SK-N-SH (cell line): ENCODE measurements at regions not wholly inside any gene's neighbourhood (a gene's known extent, or its start where the extent isn't known, plus 50 kb on each side); places are given as distances from the start of the nearest gene placed in this dataset.

ENCODE experiments used
- CTCF ChIA-PET: fragments of 300-600, 350-600 bp; formaldehyde crosslinking; extraction: SDS; loops from one replicate; lab custom pipeline; 2021; lab: Yijun Ruan, JAX
- POLR2A ChIA-PET: fragments of 350-600 bp; sonication (Branson Sonifier 250); formaldehyde crosslinking; extraction: SDS; loops from one replicate; lab custom pipeline; 2020; ENCODE audit warnings: antibody characterized with exemption, inconsistent platforms; lab: Yijun Ruan, JAX
- DNase-seq: peaks from one replicate; pipeline ENCODE4 v3.0.0; 2012
- H2AFZ ChIP-seq: fragments of 200-600 bp; sonication (generic); 2 replicates; pipeline ENCODE4 v1.8.1; 2016; ENCODE audit warnings: antibody characterized with exemption, mild to moderate bottlenecking, low read depth
- H3F3A ChIP-seq: fragments of 200-600 bp; sonication (generic); replicated peaks from 2 replicates; pipeline ENCODE3; 2016; ENCODE audit warnings: antibody characterized with exemption, mild to moderate bottlenecking; ENCODE audit not compliant: insufficient read depth
- H3K27ac ChIP-seq, 2 experiments: fragments of 200-500 bp in 1 of 2; fragments of 200-600 bp in 1 of 2; sonication (Bioruptor generic) in 1 of 2; sonication (generic), shearing (Covaris generic) in 1 of 2; 2 replicates each; pipeline versions ENCODE4 v1.5.1 to v1.6.1; 2014 to 2016; ENCODE audit warnings: low read depth in 2 of 2, inconsistent platforms in 1 of 2, low read length in 1 of 2, mild to moderate bottlenecking in 1 of 2, mixed read lengths in 1 of 2
- H3K27me3 ChIP-seq: fragments of 200-600 bp; sonication (generic), shearing (Covaris generic); 2 replicates; pipeline ENCODE4 v1.6.1; 2016; ENCODE audit warnings: mixed run types; ENCODE audit not compliant: insufficient read depth
- H3K36me3 ChIP-seq, 2 experiments: fragments of 200-500 bp in 1 of 2; fragments of 200-600 bp in 1 of 2; sonication (Bioruptor generic) in 1 of 2; sonication (generic) in 1 of 2; replicated peaks in 1 of 2; 2 replicates each; pipeline versions ENCODE3 to v1.5.1; 2014 to 2016; ENCODE audit warnings: low read length in 1 of 2, mild to moderate bottlenecking in 1 of 2; ENCODE audit not compliant: insufficient read depth in 2 of 2, control insufficient read depth in 1 of 2
- H3K4me1 ChIP-seq, 2 experiments: fragments of 200-500 bp in 1 of 2; fragments of 200-600 bp in 1 of 2; sonication (Bioruptor generic) in 1 of 2; sonication (generic), shearing (Covaris generic) in 1 of 2; 2 replicates each; pipeline versions ENCODE4 v1.5.1 to v1.6.1; 2014 to 2016; ENCODE audit warnings: low read depth in 1 of 2, low read length in 1 of 2, mixed run types in 1 of 2; ENCODE audit not compliant: insufficient read depth in 2 of 2, control insufficient read depth in 1 of 2
- H3K4me2 ChIP-seq: fragments of 200-600 bp; sonication (generic), shearing (Covaris generic); 2 replicates; pipeline ENCODE4 v1.6.1; 2017; ENCODE audit warnings: mixed run types
- H3K4me3 ChIP-seq, 2 experiments: fragments of 200-500 bp in 1 of 2; fragments of 200-600 bp in 1 of 2; sonication (Bioruptor generic) in 1 of 2; sonication (generic), shearing (Covaris generic) in 1 of 2; 2 replicates each; pipeline versions ENCODE4 v1.5.1 to v1.8.1; 2014 to 2016; ENCODE audit warnings: low read depth in 2 of 2, inconsistent platforms in 1 of 2, low read length in 1 of 2, mild to moderate bottlenecking in 1 of 2, mixed read lengths in 1 of 2, moderate library complexity in 1 of 2
- H3K79me2 ChIP-seq: fragments of 200-600 bp; sonication (generic); 2 replicates; pipeline ENCODE4 v1.8.1; 2017; ENCODE audit warnings: mild to moderate bottlenecking; ENCODE audit not compliant: insufficient read depth
- H3K9ac ChIP-seq: fragments of 200-600 bp; sonication (generic); 2 replicates; pipeline ENCODE4 v1.6.1; 2017; ENCODE audit warnings: mixed run types
- H3K9me2 ChIP-seq: fragments of 200-600 bp; sonication (generic); 2 replicates; pipeline ENCODE4 v1.6.1; 2017; ENCODE audit warnings: mixed run types
- H3K9me3 ChIP-seq: fragments of 200-600 bp; sonication (generic); 2 replicates; pipeline ENCODE4 v1.6.1; 2017; ENCODE audit warnings: mixed run types, mild to moderate bottlenecking, moderate library complexity
- H4K20me1 ChIP-seq: fragments of 200-600 bp; sonication (generic); 2 replicates; pipeline ENCODE4 v1.6.1; 2017; ENCODE audit warnings: mild to moderate bottlenecking, mixed run types; ENCODE audit not compliant: insufficient read depth
- ELF1 ChIP-seq: IDR thresholded peaks from 2 replicates; pipeline ENCODE4 v1.4.0; 2012
- EP300 ChIP-seq, 2 experiments: IDR thresholded peaks; 2 replicates each; pipeline versions ENCODE4 v1.4.0 to v1.6.1; 2012; ENCODE audit warnings: borderline replicate concordance in 1 of 2, low read depth in 1 of 2, low read length in 1 of 2
- EZH2phosphoT487 ChIP-seq: fragments of 200-600 bp; sonication (generic); IDR thresholded peaks from 2 replicates; pipeline ENCODE4 v1.6.1; 2017; ENCODE audit warnings: low read depth, mixed run types, mild to moderate bottlenecking, antibody characterized with exemption, moderate library complexity, borderline replicate concordance
- GATA2 ChIP-seq: sonication (generic); formaldehyde crosslinking; IDR thresholded peaks from 2 replicates; pipeline ENCODE4 v1.5.0; 2020; ENCODE audit warnings: mild to moderate bottlenecking, missing genetic modification reagents
- JUND ChIP-seq: IDR thresholded peaks from 2 replicates; pipeline ENCODE4 v1.4.0; 2012
- MXI1 ChIP-seq: IDR thresholded peaks from 2 replicates; pipeline ENCODE4 v1.6.1; 2012; ENCODE audit warnings: mild to moderate bottlenecking, low read depth, low read length, improper control_type of control experiment
- NFIC ChIP-seq: IDR thresholded peaks from 2 replicates; pipeline ENCODE4 v1.4.0; 2012; ENCODE audit warnings: borderline replicate concordance
- NRF1 ChIP-seq: IDR thresholded peaks from 2 replicates; pipeline ENCODE4 v1.6.1; 2012; ENCODE audit warnings: low read depth, mild to moderate bottlenecking, low read length
- REST ChIP-seq: IDR thresholded peaks from 2 replicates; pipeline ENCODE4 v1.6.1; 2012; ENCODE audit warnings: mild to moderate bottlenecking, low read depth, low read length, moderate library complexity
- RXRA ChIP-seq: IDR thresholded peaks from 2 replicates; pipeline ENCODE4 v1.4.0; 2012; ENCODE audit warnings: low read depth, mild to moderate bottlenecking, borderline replicate concordance
- SMC3 ChIP-seq: IDR thresholded peaks from 2 replicates; pipeline ENCODE4 v1.6.1; 2012; ENCODE audit warnings: low read depth, low read length, improper control_type of control experiment
- TAF1 ChIP-seq: IDR thresholded peaks from 2 replicates; pipeline ENCODE4 v1.6.1; 2012; ENCODE audit warnings: low read depth, mild to moderate bottlenecking, low read length, moderate library complexity, borderline replicate concordance
- USF1 ChIP-seq: IDR thresholded peaks from 2 replicates; pipeline ENCODE4 v1.4.0; 2012; ENCODE audit warnings: low read depth, borderline replicate concordance
- YY1 ChIP-seq: IDR thresholded peaks from 2 replicates; pipeline ENCODE4 v1.4.0; 2012; ENCODE audit warnings: low read depth, mild to moderate bottlenecking
- WGBS: methylation state at CpG from one replicate; pipeline ENCODE4 v1.1.6; 2017; ENCODE audit warnings: low lambda C conversion rate; 5-methylcytosine and 5-hydroxymethylcytosine counted together
- TF ChIP-seq, protein P1 (sequence below): fragments of 200-600 bp; sonication (generic); IDR thresholded peaks from 2 replicates; pipeline ENCODE4 v1.6.1; 2017; ENCODE audit warnings: antibody characterized with exemption, mild to moderate bottlenecking, moderate library complexity
- TF ChIP-seq, protein P2 (sequence below): fragments of 150-350 bp; IDR thresholded peaks from 2 replicates; pipeline ENCODE4 v1.6.1; 2017; ENCODE audit warnings: antibody characterized with exemption, low read length, low read depth, borderline replicate concordance

GRCh38 chr7:118531566-118531965 is 307.1 kb downstream of the ANKRD7 start:
- DNase-seq = no peak
- H3K9me3 ChIP-seq = no peaks in the 10 kb centered on the region
- H4K20me1 ChIP-seq = no peaks in the 10 kb centered on the region
- H3K9ac ChIP-seq = no peak overlapping the region
- no peaks in the 10 kb centered on the region for H3F3A ChIP-seq
- no peak overlapping the region for H3K4me3 ChIP-seq
- no peaks in the 10 kb centered on the region for H3K27me3 ChIP-seq
- no peak overlapping the region for H3K4me2 ChIP-seq
- H3K79me2 ChIP-seq = no peaks in the 10 kb centered on the region
- H3K27ac ChIP-seq = 0 out of 4 replicates have a peak overlapping the region, but pooled peaks of 1 of the 2 experiments have one; percentile 5
- ChIA-PET POLR2A (no interaction called here), CTCF (interaction anchor here (0.6 to 0.9 kb wide), 2 partner anchors 14 to 194 kb away, joined by 3 read pairs; no protein-coding TSS in a partner anchor)
- H3K4me1 ChIP-seq = no peaks in the 10 kb centered on the region
- no peaks in the 10 kb centered on the region for H3K36me3 ChIP-seq
- no peaks in the 10 kb centered on the region for H3K9me2 ChIP-seq
- TF ChIP-seq TAF1 (no peak), JUND (no peak), NRF1 (no peak), YY1 (no peak), USF1 (no peak), ELF1 (no peak), GATA2 (CRISPR knock-in tag) (no peak), MXI1 (no peak)
- TF ChIP-seq, protein P1, sequence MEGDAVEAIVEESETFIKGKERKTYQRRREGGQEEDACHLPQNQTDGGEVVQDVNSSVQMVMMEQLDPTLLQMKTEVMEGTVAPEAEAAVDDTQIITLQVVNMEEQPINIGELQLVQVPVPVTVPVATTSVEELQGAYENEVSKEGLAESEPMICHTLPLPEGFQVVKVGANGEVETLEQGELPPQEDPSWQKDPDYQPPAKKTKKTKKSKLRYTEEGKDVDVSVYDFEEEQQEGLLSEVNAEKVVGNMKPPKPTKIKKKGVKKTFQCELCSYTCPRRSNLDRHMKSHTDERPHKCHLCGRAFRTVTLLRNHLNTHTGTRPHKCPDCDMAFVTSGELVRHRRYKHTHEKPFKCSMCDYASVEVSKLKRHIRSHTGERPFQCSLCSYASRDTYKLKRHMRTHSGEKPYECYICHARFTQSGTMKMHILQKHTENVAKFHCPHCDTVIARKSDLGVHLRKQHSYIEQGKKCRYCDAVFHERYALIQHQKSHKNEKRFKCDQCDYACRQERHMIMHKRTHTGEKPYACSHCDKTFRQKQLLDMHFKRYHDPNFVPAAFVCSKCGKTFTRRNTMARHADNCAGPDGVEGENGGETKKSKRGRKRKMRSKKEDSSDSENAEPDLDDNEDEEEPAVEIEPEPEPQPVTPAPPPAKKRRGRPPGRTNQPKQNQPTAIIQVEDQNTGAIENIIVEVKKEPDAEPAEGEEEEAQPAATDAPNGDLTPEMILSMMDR = no peak
- H2AFZ ChIP-seq = no peak overlapping the region

DNA sequence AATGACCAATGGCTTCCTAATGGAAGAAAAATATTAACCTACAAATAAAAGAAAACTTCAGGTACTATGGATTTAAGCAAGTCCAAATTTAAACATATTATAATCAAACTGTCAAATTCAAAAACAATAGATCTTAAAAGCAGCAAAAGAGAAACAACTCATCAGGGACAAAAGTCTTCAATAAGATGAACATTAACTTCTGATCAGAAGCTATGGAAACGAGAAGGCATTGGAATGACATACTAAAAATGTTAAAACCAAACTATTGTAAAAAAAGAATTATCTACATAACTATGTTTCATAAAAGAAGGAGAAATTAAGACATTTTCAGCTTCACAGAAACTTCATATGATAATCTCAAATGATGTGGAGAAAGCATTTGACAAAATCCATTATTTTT is 334.7 kb downstream of the ANKRD7 start:
- WGBS = 4% methylated on average over 1 of the region's 1 CpG
- ChIA-PET CTCF (no interaction called here), POLR2A (no interaction called here)
- Histone ChIP-seq H4K20me1 (no peaks in the 10 kb centered on the region), H3K4me2 (no peak overlapping the region), H2AFZ (no peak overlapping the region), H3K9ac (no peak overlapping the region), H3F3A (no peaks in the 10 kb centered on the region), H3K4me1 (no peaks in the 10 kb centered on the region), H3K9me2 (no peaks in the 10 kb centered on the region), H3K79me2 (no peaks in the 10 kb centered on the region), H3K27me3 (no peaks in the 10 kb centered on the region), H3K27ac (no peak overlapping the region), H3K36me3 (no peaks in the 10 kb centered on the region), H3K9me3 (peaks cover 23% of the 10 kb centered on the region), H3K4me3 (no peak overlapping the region)
- TF ChIP-seq TAF1 (no peak), ELF1 (no peak), NFIC (no peak)
- DNase-seq = no peak

DNA sequence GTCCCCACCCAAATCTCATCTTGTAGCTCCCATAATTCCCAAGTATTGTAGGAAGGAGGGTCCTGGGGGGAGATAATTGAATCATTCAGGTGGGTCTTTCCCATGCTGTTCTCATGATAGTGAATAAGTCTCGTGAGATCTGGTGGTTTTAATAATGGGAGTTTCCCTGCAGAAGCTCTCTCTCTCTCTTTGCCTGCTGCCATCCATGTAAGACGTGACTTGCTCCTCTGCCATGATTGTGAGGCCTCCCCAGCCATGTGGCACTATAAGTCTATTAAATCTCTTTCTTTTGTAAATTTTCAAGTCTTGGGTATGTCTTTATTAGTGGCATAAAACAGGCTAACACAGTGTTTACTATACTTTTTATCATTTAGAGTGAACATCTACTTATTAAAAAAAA is 338.8 kb downstream of the ANKRD7 start:
- H2AFZ ChIP-seq = no peak overlapping the region
- H3K79me2 ChIP-seq = no peaks in the 10 kb centered on the region
- H3K4me3 ChIP-seq = no peak overlapping the region
- DNase-seq = no peak
- CTCF ChIA-PET = no interaction called here
- H3K4me1 ChIP-seq = no peaks in the 10 kb centered on the region
- H3F3A ChIP-seq = no peaks in the 10 kb centered on the region
- H3K4me2 ChIP-seq = no peak overlapping the region
- WGBS = 21% methylated on average over 2 of the region's 2 CpGs
- POLR2A ChIA-PET = no interaction called here
- H3K27me3 ChIP-seq = no peaks in the 10 kb centered on the region
- no peaks in the 10 kb centered on the region for H4K20me1 ChIP-seq
- no peaks in the 10 kb centered on the region for H3K36me3 ChIP-seq
- no peak overlapping the region for H3K27ac ChIP-seq
- no peak overlapping the region for H3K9ac ChIP-seq
- peaks cover 18% of the 10 kb centered on the region for H3K9me3 ChIP-seq
- no peaks in the 10 kb centered on the region for H3K9me2 ChIP-seq
- TF ChIP-seq RXRA = no peak
- TF ChIP-seq SMC3 = no peak
- TF ChIP-seq GATA2 (CRISPR knock-in tag) = no peak
- TF ChIP-seq REST = no peak
- TF ChIP-seq, protein P2, sequence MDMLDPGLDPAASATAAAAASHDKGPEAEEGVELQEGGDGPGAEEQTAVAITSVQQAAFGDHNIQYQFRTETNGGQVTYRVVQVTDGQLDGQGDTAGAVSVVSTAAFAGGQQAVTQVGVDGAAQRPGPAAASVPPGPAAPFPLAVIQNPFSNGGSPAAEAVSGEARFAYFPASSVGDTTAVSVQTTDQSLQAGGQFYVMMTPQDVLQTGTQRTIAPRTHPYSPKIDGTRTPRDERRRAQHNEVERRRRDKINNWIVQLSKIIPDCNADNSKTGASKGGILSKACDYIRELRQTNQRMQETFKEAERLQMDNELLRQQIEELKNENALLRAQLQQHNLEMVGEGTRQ = no peak
- no peak for TF ChIP-seq EP300 (IDR thresholded peaks at IDR 0.05; ENCODE audit: borderline replicate concordance in 1 of 2, low read depth in 1 of 2, low read length in 1 of 2)
- TF ChIP-seq EZH2phosphoT487 = no peak
